BJ (cell line): ENCODE measurements at regions not wholly inside any gene's neighbourhood (a gene's known extent, or its start where the extent isn't known, plus 50 kb on each side); places are given as distances from the start of the nearest gene placed in this dataset.

Experiments
- CTCF ChIA-PET: fragments of 350-600 bp; formaldehyde crosslinking; extraction: SDS; loops from one replicate; lab custom pipeline; 2021; ENCODE audit warnings: antibody characterized with exemption, inconsistent platforms; lab: Yijun Ruan, JAX
- POLR2A ChIA-PET: fragments of 300-600 bp; sonication (Branson Sonifier 250); formaldehyde crosslinking; extraction: SDS; loops from one replicate; lab custom pipeline; 2021; ENCODE audit warnings: antibody characterized with exemption; lab: Charles Lee
- DNase-seq: peaks from one replicate; pipeline ENCODE4 v3.0.0-alpha.2; 2011; ENCODE audit warnings: low read depth
- H3K27me3 ChIP-seq: 2 replicates; pipeline ENCODE4 v1.6.0; 2011; ENCODE audit warnings: low read length; ENCODE audit not compliant: control insufficient read depth, insufficient read depth
- H3K36me3 ChIP-seq: 2 replicates; pipeline ENCODE4 v1.5.1; 2011; ENCODE audit warnings: low read length; ENCODE audit not compliant: control insufficient read depth, insufficient read depth
- H3K4me3 ChIP-seq: 2 replicates; pipeline ENCODE4 v1.5.1; 2011; ENCODE audit warnings: low read depth, mild to moderate bottlenecking, control low read depth, low read length
- TF ChIP-seq, protein P1 (sequence below): IDR thresholded peaks from 2 replicates; pipeline ENCODE4 v1.5.1; 2011; ENCODE audit warnings: low read depth, mild to moderate bottlenecking, control low read depth, inconsistent platforms, low read length, moderate library complexity; ENCODE audit not compliant: insufficient read depth

DNA sequence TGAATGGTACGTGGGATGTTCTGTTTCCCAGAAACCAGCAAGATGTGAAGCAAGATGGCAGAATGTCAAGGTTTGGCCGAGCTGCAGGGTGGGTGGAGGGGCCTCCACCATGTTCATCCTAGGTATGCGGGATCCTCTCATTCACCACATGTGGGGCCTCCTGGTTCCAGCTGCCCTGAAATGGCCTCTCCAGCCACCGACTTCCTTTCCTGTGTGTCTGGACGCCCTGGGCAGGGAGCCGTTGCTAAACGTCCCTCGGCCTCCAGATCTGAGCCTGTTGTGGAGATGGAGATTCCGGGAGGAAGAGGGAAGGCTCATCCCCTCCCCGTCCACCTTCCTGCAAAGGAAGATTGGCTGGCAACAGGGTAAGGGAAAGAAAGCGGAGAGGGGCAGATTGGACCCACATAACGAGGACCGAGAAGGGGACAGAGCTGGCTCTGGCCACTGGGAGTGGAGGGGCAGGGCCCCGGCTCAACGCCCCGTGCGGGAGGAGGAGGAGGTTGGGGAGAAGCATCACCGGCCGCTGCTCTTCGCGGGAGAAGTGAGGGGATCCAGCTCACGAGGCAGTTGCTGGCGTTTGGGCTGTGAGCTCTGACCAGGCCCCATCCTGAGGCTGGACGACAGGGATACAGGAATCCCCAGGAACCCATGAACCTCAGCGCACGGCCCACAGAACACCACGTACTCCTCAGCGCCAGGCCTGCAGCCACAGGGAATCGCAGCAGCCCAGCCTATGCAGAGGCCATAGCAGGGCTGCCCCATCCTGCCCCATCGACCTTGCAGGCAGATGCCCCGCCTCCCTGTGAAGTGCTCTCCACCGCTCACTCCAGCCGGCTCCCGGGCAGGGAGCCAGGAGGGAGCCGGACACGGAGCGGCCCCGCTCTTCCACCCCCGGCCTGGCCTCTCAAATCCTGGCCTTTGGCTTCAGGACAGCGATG lies 98.3 kb downstream of the FOXL3 start:
- ChIA-PET POLR2A (no interaction called here), CTCF (interaction anchor here (1.0 kb wide), 1 partner anchor 220 kb away, joined by 3 read pairs; no protein-coding TSS in a partner anchor)
- H3K4me3 ChIP-seq, result no peak overlapping the region

DNA sequence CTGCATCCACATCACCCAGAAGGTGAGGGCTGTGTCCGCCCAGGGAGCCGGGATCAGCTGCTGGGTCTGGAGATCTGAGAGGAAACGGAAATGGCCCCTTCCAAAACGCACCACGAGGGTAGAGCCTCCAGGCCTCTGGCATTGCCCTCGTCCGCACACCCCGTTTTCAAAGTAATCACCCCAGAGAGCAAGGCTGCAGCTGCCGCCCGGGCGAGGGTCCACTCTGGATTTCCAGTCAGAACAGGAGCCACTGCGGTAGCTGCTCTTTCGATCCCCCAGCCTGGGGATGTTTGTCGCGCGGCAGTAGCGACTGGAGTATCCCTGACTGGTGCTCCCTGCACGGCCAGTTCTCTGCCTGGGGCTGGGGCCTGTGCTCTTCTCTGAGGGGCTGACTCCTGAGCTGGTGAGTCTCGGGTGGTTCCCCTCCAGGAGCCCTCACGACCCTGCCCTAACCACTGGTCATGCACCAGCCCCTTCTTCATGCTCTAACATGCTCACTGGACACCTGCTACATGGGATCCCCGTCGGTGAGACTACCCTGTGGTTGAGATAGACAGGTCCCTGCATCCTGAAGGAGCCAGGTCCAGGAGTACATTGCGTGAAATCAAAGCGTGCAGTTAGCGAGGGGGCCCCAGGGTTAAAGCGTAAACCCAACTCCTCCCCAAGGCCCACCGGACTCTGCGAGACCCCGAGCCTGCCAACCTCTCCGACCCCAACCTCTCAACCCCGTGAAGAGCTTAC lies 99.2 kb downstream of the FOXL3 start:
- TF ChIP-seq, protein P1, sequence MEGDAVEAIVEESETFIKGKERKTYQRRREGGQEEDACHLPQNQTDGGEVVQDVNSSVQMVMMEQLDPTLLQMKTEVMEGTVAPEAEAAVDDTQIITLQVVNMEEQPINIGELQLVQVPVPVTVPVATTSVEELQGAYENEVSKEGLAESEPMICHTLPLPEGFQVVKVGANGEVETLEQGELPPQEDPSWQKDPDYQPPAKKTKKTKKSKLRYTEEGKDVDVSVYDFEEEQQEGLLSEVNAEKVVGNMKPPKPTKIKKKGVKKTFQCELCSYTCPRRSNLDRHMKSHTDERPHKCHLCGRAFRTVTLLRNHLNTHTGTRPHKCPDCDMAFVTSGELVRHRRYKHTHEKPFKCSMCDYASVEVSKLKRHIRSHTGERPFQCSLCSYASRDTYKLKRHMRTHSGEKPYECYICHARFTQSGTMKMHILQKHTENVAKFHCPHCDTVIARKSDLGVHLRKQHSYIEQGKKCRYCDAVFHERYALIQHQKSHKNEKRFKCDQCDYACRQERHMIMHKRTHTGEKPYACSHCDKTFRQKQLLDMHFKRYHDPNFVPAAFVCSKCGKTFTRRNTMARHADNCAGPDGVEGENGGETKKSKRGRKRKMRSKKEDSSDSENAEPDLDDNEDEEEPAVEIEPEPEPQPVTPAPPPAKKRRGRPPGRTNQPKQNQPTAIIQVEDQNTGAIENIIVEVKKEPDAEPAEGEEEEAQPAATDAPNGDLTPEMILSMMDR, result no peak
- Histone ChIP-seq H3K36me3 (no peaks in the 10 kb centered on the region), H3K27me3 (no peaks in the 10 kb centered on the region), H3K4me3 (no peak overlapping the region)
- ChIA-PET POLR2A (no interaction called here), CTCF (interaction anchor here (1.0 kb wide), 1 partner anchor 221 kb away, joined by 3 read pairs; no protein-coding TSS in a partner anchor)
- DNase-seq, result no peak

More for the DNA sequence above, 98.3 kb downstream of the FOXL3 start:
- DNase-seq, result no peak
- Histone ChIP-seq H3K27me3 (no peaks in the 10 kb centered on the region), H3K36me3 (no peaks in the 10 kb centered on the region)
- TF ChIP-seq, protein P1, result no peak

DNA sequence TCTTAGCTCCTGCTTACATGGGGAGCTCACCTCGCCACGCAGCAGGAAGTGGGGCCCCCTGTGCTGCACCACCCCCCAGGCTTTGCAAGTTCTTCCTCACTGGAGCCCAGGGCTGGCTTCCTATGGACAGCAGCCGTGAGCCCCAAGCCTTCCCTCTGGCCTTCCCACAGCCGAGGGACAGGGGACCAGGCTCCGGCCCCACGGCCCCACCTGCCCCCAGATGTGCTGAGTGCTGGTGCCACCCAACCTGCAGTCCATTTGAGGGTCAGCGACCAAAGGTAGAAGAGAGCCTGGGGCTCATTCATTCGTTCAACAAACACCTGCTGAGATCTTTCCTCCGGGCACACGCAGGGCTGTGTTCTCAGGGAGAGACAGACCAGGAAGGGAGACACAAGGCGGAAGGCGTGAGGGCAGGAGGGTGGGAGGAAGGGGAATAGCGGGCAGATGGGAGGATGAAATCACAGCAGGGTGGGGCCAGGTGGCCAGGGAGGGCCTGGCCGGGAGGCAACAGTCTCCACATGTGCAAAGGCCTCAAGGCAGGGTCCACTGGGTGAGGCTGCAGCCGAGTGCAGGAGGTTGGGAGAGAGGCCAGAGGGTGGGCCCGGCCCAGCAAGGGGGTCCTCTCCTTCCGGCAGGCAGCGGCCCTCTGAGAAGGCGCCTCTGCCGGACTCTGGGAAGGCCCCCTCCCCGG lies 100.1 kb downstream of the FOXL3 start:
- DNase-seq, result no peak
- Histone ChIP-seq H3K36me3 (no peaks in the 10 kb centered on the region), H3K27me3 (no peaks in the 10 kb centered on the region), H3K4me3 (no peak overlapping the region)
- ChIA-PET POLR2A (no interaction called here), CTCF (no interaction called here)
- TF ChIP-seq, protein P1, result no peak

DNA sequence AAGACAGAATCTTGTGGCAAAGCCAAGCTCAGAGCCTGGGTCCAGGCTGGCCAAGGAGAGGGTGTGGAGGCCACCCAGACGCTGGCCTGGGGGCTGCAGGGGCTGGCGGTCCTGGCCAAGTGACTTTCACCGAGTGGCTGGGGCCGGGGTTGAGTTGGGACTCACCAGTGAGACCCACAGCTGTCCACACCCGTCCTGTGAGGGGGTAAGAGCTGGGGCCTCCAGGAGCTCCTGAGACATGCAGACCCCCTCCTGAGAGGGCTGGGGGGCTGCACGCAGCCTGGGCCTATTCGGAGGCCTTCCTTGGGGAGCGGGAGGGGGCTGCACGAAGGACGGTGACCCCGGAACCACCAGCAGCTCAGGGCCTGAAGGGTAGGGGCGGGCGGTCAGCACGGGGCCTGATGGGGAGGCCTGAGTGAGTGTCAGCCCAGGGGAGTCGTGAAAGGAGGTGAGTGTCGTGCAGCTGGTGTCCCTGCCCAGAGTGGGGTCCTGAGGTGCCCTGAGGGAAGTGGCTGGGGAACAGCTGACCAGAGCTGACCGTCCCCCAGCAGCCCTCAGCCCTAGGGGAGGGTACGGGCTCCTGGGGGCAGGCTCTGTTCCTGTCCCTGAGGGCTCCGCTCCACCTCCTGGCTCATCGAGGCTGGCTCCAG lies 100.9 kb downstream of the FOXL3 start:
- Histone ChIP-seq H3K4me3 (no peak overlapping the region), H3K36me3 (no peaks in the 10 kb centered on the region), H3K27me3 (no peaks in the 10 kb centered on the region)
- ChIA-PET POLR2A (no interaction called here), CTCF (no interaction called here)
- DNase-seq, result no peak
- TF ChIP-seq, protein P1, result no peak
